Forelimb muscle (tissue), 1 donor: ENCODE measurements at regions not wholly inside any gene's neighbourhood (a gene's known extent, or its start where the extent isn't known, plus 50 kb on each side); places are given as distances from the start of the nearest gene placed in this dataset.
"Not testable (repeated sequence)": the region's sequence is repeated elsewhere in the genome, so short reads cannot be mapped to it uniquely, and the experiment has no call there.

Experiments
- DNase-seq: peaks from one replicate; pipeline ENCODE4 v3.0.0-alpha.2; 2013; ENCODE audit warnings: low read depth

DNA sequence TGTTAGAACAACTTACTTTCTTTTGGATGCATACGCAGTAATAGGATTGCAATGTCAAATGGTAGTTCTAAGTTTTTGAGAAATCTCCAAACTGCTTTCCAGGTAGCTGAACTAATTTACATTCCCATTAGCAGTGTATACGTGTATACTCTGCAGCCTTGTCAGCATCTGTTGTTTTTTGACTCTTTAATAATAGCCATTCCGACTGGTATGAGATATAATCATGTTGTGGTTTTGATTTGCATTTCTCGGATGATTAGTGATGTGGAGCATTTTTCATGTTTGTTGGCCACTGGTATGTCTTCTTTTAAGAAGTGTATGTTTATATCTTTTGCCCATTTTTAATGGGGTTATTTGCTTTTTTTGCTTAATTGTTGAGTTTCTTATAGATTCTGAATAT, 76.9 kb upstream of the HNRNPA1L2 start:
- not testable (repeated sequence) for DNase-seq

DNA sequence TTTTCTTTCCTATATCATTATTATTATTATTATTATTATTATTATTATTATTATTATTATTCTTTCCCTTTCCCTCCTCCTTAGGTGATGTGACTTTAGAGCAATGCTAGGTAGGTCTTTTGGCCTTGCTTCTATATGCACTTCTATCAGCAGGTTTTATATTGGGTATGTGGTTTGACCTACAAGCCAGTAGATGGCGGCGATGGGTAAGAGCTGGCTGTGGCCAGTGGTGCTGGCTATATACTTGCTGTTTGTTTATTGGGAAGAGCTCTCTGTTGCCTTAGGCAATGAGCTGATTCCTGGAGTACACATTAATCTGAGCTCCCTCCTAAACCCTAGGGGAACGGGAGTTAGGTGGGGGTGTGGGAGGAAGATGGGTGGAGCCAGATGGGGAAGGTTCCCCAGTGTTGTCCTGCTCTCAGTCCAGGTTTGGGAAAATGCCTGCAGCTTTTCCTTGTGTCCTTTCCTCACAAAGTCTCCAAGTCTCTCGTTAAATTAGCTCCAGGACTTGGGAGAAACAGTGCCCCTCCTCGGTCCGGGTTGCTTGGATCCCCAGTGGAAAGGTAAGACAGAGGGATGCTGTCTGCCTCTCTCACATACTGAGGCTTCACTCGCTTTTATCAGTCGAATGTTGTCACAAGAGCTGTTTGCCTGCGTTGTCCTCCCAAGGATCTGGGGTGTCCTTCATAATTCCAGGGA, 72.2 kb upstream of the HNRNPA1L2 start:
- DNase-seq, result peak; percentile 9

DNA sequence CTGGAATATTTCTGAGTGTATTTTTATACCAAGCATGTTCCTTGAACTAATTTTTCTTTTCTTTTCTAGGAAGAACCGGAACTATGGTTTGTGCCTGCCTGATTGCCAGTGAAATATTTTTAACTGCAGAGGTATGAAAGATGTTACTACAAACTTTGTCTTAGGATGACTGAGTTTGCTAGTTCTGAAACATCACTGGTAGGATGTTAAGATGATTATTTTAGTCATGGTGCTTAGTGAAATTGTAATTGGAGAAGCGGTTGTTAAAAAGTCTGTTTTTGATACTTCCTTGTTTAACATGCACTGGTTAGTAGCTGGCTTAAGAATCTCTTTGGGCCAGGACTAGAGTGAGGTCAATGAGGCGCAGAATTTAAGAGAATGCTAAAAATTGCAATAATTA, 71.1 kb upstream of the HNRNPA1L2 start:
- DNase-seq, result not testable (repeated sequence)

DNA sequence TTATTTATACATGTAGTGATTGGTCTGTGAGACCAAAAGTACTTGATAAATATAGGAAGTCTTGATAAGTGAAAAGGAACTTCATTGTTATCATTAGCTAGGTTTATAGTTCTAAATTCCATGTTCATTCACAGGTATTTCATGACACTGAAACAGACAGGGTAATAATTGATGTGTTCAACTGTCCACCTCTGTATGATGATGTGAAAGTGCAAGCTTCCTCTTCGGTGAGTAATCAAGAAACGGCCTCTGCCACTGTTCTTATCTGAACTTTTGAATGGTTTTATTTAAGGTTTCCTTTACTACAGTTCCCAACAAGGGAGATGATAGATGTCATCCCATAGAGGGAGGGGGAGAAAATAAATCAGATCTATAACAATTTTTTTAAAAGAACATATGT, 59.3 kb upstream of the HNRNPA1L2 start:
- DNase-seq, result not testable (repeated sequence)
